Omental fat pad (tissue), 3 donors: ENCODE measurements at regions not wholly inside any gene's neighbourhood (a gene's known extent, or its start where the extent isn't known, plus 50 kb on each side); places are given as distances from the start of the nearest gene placed in this dataset.

Source experiments
- ATAC-seq: fragments of 150-250 bp; one replicate; pipeline ENCODE4 v1.9.1; 2016; ENCODE audit warnings: mild to moderate bottlenecking, moderate library complexity; ENCODE audit not compliant: low FRiP score
- DNase-seq: peaks from one replicate; pipeline ENCODE4 v3.0.0-alpha.2; 2019; ENCODE audit warnings: low spot score
- TF ChIP-seq, protein P1 (sequence below), 3 donors: fragments of 450-650 bp; IDR thresholded peaks; one replicate each; pipeline ENCODE4 v1.5.1; 2016 to 2017; ENCODE audit warnings: antibody characterized with exemption in 3 of 3, mild to moderate bottlenecking in 3 of 3, moderate library complexity in 2 of 3

DNA sequence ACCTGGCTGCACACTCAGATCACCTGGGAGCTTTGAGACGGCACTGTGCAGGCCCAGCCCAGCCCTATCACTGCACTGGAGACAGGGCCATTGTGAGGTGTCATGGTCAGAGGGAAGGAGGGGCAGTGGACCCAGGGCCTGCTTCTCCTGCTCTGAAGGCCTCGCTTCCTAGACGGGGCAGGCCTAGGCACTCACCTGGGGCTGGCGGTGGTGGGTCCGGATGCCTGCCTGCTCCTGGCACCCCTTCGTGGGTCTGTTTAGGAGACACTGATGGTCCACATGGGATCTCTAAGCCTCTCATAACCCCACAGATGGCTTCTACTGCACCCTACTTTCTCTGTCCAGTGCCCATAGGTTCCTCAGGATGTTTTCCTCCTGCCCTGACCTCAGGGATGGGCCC, 230.9 kb downstream of the MATN1 start:
- TF ChIP-seq, protein P1, sequence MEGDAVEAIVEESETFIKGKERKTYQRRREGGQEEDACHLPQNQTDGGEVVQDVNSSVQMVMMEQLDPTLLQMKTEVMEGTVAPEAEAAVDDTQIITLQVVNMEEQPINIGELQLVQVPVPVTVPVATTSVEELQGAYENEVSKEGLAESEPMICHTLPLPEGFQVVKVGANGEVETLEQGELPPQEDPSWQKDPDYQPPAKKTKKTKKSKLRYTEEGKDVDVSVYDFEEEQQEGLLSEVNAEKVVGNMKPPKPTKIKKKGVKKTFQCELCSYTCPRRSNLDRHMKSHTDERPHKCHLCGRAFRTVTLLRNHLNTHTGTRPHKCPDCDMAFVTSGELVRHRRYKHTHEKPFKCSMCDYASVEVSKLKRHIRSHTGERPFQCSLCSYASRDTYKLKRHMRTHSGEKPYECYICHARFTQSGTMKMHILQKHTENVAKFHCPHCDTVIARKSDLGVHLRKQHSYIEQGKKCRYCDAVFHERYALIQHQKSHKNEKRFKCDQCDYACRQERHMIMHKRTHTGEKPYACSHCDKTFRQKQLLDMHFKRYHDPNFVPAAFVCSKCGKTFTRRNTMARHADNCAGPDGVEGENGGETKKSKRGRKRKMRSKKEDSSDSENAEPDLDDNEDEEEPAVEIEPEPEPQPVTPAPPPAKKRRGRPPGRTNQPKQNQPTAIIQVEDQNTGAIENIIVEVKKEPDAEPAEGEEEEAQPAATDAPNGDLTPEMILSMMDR (IDR thresholded peaks at IDR 0.05): no peak
- ATAC-seq: no peak
- no peak for DNase-seq

DNA sequence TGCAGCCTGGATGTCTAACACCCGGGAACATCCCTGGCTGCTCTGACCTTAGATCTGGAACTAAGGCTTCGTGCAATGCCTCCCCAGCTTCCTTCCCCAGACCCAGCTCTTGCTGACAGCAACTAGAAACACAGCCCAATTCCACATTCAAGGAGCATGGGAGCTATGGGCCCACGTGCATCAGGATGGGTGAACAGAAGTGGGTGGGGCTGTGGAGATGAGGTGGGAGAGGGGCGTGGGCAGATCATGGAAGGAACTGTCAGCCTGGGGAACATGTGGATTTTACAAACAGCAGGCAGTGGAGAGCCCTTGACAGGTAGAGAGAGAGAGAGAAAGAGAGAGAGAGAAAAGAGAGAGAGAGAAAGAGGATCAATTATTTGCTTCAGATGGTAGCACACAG, 231.6 kb downstream of the MATN1 start:
- no peak for DNase-seq
- TF ChIP-seq, protein P1 (IDR thresholded peaks at IDR 0.05): no peak
- no peak for ATAC-seq

DNA sequence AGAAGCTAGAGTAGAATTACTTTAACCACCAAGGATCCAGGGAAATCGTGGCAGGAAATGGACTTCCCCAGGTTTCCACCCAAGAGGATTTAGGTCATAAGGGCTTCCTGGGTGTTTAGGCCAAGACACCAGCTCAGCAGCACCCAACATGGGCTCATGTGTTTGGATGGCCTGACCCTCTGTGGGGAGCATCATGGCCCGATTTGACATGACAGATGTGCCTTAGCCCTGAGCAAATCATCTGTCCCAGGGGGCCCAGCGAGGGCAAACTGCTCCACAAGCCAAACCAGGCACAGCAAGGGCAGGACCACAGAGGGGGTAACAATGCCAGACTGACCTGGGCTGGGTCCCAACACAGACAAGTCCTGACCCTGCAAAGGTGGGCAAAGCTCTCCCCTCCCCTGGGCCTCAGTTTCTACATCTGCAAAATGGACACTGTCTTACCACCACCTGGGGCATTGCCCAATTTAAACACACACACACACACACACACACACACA, 232.8 kb downstream of the MATN1 start:
- DNase-seq (no peak), ATAC-seq (no peak)
- TF ChIP-seq, protein P1 (IDR thresholded peaks at IDR 0.05): no peak

DNA sequence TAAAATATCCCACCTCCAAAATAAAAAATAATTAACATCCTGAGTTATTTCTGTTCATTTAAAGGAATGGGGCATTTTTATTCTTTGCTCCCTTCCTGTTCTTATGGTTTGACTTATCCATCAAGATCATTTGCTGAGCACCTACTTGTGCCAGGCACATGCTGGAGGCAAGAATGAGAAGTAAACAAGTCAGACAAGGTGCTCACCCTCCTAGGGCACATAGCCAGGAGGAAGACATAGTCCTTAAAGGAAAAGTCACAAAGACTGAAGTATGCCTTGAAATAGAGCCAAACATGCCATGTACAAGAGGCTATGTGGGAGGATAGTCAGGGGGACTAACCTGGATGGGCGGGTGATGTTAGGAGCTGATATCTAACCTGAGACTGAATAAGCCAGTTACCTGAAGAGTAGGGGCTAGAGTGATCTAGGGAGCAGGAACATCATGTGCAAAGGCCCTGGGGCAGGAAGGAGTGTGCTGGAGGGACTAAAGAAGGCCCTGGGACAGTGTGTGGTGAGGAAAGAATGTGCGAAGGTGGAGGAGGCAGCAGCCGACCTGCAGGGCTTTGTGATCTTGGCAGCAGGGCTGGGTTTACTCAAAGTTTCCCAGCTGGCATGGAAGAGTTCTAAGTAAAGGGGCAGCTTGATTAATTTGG, 233.5 kb downstream of the MATN1 start:
- TF ChIP-seq, protein P1 (IDR thresholded peaks at IDR 0.05): no peak
- DNase-seq (no peak), ATAC-seq (no peak)

DNA sequence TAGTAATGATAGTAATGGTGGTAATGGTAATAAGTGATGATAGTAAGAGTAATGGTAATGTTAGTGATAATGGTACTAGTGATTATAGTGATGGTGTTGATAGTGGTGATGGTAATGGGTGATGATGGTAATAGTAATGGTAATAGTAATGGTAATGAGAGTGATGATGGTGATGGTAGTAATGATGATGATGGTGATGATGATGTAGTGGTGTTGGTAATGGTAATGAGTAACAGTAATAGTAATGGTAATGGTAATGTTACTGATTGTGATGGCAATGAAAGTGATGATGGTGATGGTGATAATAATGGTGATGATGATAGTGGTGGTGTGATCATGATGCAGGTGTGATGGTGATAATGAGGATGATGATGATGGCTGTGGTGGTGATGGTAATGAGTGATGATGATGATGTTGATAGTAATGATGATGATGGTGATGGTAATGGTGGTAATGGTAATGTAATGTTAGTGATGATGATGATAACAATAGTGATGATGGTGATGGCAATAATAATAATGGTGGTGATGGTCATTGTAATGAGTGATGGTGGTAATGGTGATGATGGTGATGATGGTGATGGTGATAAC, 235.0 kb downstream of the MATN1 start:
- DNase-seq: no peak
- TF ChIP-seq, protein P1 (IDR thresholded peaks at IDR 0.05): no peak
- ATAC-seq: no peak

DNA sequence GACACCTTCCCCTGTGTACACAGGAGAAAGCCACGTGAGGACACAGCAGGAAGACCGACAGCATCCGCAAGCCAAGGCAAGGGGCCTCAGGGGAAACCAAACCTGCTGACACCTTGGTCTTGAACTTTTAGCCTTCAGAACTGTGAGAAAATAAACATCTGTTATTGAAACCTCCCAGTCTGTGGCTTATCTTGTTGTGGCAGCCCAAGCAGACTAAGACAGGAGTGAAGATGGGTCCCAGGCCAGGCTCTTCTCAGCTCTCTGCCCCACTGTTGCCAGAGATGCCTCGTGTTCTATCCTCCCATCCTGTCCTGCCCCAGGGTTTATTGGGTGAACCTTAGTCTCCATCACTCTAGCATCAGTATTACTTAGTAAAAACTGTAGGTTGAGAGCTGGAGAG, 236.3 kb downstream of the MATN1 start:
- DNase-seq (no peak), ATAC-seq (no peak)
- TF ChIP-seq, protein P1 (IDR thresholded peaks at IDR 0.05): no peak

DNA sequence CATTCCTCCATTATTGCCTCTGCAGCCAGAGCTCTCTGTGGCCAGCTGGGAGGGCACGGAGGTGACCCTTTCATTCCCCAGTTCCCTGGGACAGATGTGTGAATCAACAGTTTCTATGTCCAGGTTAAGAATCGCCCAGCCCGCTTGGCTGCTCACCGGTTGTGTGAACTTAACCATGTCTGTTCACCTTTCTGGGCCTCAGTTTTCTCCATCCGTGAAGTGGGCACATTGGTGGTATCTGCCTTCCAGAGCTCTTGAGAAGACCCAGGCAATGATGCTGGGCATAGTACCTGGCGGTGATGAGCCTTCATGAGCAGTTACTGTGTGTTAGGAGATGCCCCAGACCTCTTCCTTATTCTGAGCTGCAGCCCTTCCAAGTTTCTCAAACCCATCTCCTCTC, 238.3 kb downstream of the MATN1 start:
- TF ChIP-seq, protein P1 (IDR thresholded peaks at IDR 0.05): no peak
- ATAC-seq: no peak
- no peak for DNase-seq
